ENCODE measurements at regions not wholly inside any gene's neighbourhood (a gene's known extent, or its start where the extent isn't known, plus 50 kb on each side); places are given as distances from the start of the nearest gene placed in this dataset.
A peak's percentile ranks its signal among the peaks of the same experiment; 100 is the strongest.

DNA sequence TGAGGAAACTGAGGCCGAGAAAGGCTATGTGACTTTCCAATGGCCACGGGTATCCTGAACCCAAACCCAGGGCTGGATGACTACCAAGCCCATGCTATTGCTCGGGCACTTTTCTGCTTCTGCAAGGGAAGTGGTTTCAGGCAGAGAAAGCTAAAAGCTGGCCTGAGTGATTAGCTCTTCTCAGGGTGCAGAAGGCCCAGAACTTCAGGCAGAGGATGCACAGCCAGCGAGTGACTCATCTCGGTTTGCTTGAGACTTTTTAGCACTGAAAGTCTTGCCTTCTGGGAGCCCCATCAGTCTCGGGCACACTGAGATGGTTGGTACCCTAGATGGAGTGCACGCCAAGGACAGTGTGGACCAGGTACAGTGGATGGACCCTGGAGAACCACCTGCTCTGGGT, 129.5 kb upstream of the SDK2 start:
- Histone ChIP-seq H3K27me3 (ENCODE audit: control insufficient read depth in 1 of 2, insufficient read depth in 2 of 2, low read length in 2 of 2) (no peaks in the 10 kb centered on the region), H3K36me3 (ENCODE audit: insufficient read depth, low read length) (no peaks in the 10 kb centered on the region), H3K4me3 (ENCODE audit: low read length) (no peak overlapping the region), H3K4me1 (ENCODE audit: insufficient read depth, low read length) (no peaks in the 10 kb centered on the region), H3K9me3 (ENCODE audit: control insufficient read depth in 1 of 2, insufficient read depth in 1 of 2, low read length in 2 of 2) (peaks cover 0 to 4% of the 10 kb centered on the region in 2 experiments), H3K27ac (ENCODE audit: low read depth in 1 of 2, low read length in 2 of 2) (no peak overlapping the region)
- Mint-ChIP-seq H3K36me3 (ENCODE audit: low read depth) (no peaks in the 10 kb centered on the region), H3K27me3 (no peaks in the 10 kb centered on the region), H3K4me3 (no peak overlapping the region), H3K9me3 (no peaks in the 10 kb centered on the region), H3K4me1 (ENCODE audit: low read depth) (no peaks in the 10 kb centered on the region), H3K27ac (no peak overlapping the region)
- TF ChIP-seq, protein P1, sequence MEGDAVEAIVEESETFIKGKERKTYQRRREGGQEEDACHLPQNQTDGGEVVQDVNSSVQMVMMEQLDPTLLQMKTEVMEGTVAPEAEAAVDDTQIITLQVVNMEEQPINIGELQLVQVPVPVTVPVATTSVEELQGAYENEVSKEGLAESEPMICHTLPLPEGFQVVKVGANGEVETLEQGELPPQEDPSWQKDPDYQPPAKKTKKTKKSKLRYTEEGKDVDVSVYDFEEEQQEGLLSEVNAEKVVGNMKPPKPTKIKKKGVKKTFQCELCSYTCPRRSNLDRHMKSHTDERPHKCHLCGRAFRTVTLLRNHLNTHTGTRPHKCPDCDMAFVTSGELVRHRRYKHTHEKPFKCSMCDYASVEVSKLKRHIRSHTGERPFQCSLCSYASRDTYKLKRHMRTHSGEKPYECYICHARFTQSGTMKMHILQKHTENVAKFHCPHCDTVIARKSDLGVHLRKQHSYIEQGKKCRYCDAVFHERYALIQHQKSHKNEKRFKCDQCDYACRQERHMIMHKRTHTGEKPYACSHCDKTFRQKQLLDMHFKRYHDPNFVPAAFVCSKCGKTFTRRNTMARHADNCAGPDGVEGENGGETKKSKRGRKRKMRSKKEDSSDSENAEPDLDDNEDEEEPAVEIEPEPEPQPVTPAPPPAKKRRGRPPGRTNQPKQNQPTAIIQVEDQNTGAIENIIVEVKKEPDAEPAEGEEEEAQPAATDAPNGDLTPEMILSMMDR (IDR thresholded peaks at IDR 0.05), result no peak
- ChIA-PET POLR2A (no interaction called here), CTCF (no interaction called here)
- peak in 1 of 14 experiments; percentile 17 for DNase-seq
- ATAC-seq (ENCODE audit: poor library complexity), result no peak
- intact Hi-C loops (cut with DNase I, micrococcal nuclease), result no loop called here

DNA sequence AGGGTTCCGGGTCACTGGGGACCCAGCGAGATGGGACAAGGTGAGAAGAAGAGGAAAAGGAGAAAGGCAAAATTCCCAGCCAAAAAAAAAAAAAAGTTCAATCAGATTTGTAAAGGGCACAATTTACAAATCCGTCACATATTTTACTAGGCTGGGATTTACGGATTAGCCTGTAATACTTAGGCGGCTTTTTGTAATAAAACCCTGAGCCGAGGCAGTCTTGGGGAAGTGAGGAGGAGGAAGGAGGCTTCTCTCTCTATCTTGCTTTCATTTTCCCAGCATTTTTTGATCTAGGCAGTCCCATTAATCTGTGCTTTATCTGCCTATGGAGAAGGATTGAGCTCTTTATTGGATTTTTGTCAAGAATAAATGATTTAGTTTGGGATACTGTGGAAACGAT, 130.6 kb upstream of the SDK2 start:
- ATAC-seq (ENCODE audit: poor library complexity) (no peak), DNase-seq (no peak)
- no peaks in the 10 kb centered on the region for H3K4me1 Mint-ChIP-seq (ENCODE audit: low read depth)
- no peaks in the 10 kb centered on the region for H3K27me3 ChIP-seq (ENCODE audit: control insufficient read depth in 1 of 2, insufficient read depth in 2 of 2, low read length in 2 of 2)
- H3K27ac Mint-ChIP-seq, result no peak overlapping the region
- peaks cover 0 to 4% of the 10 kb centered on the region in 2 experiments for H3K9me3 ChIP-seq (ENCODE audit: control insufficient read depth in 1 of 2, insufficient read depth in 1 of 2, low read length in 2 of 2)
- no peaks in the 10 kb centered on the region for H3K27me3 Mint-ChIP-seq
- H3K9me3 Mint-ChIP-seq, result no peaks in the 10 kb centered on the region
- TF ChIP-seq, protein P1 (IDR thresholded peaks at IDR 0.05), result no peak
- H3K4me3 ChIP-seq (ENCODE audit: low read length), result no peak overlapping the region
- no peak overlapping the region for H3K27ac ChIP-seq (ENCODE audit: low read depth in 1 of 2, low read length in 2 of 2)
- no peaks in the 10 kb centered on the region for H3K36me3 Mint-ChIP-seq (ENCODE audit: low read depth)
- H3K36me3 ChIP-seq (ENCODE audit: insufficient read depth, low read length), result no peaks in the 10 kb centered on the region
- ChIA-PET CTCF (no interaction called here), POLR2A (no interaction called here)
- no peaks in the 10 kb centered on the region for H3K4me1 ChIP-seq (ENCODE audit: insufficient read depth, low read length)
- H3K4me3 Mint-ChIP-seq, result no peak overlapping the region
- intact Hi-C loops (cut with DNase I, micrococcal nuclease), result no loop called here

DNA sequence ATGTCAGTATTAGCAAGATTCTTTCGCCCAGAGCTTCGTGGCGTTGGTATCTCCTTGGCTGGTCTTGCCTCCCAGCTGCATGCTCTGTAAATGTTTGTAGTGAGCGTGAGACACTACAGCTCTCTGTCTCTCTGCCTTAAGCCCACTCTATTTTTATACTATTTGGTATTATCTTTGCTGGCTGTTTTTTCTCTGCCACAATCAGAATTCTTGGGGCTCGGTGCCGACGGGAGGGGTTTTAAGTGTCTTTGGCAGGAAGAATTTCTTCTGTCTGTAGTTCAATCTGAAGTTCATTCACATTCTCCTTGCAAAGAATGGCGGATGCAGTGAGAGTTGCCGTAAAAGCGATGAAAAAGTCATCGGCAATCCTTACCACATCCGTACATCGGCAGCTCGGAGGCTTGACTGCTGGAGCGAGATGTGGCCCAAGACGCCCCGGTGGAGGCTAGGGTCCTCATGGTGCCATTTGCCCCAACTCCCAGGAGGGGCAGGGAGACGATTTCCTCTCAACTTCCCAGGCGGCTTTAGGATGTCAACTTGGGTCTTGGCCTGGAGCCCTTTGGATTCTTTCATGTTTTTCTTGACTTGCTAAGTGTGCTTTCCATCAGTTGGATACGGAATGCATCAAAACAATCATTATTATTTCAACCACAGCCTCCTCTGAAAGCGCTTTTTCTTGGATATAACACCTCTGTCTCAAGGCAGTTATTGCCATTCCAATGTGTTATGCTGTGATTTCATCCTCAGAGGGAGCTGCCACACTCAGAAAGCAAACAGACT, 132.3 kb upstream of the SDK2 start:
- Histone ChIP-seq H3K36me3 (ENCODE audit: insufficient read depth, low read length) (no peaks in the 10 kb centered on the region), H3K9me3 (ENCODE audit: control insufficient read depth in 1 of 2, insufficient read depth in 1 of 2, low read length in 2 of 2) (peaks cover 0 to 4% of the 10 kb centered on the region in 2 experiments), H3K4me1 (ENCODE audit: insufficient read depth, low read length) (no peaks in the 10 kb centered on the region), H3K27ac (ENCODE audit: low read depth in 1 of 2, low read length in 2 of 2) (no peak overlapping the region), H3K4me3 (ENCODE audit: low read length) (no peak overlapping the region), H3K27me3 (ENCODE audit: control insufficient read depth in 1 of 2, insufficient read depth in 2 of 2, low read length in 2 of 2) (no peaks in the 10 kb centered on the region)
- no peak for DNase-seq
- H3K27ac Mint-ChIP-seq, result no peak overlapping the region
- intact Hi-C loops (cut with DNase I, micrococcal nuclease), result no loop called here
- H3K4me3 Mint-ChIP-seq, result no peak overlapping the region
- ChIA-PET CTCF (no interaction called here), POLR2A (no interaction called here)
- H3K4me1 Mint-ChIP-seq (ENCODE audit: low read depth), result peaks cover under 1% of the 10 kb centered on the region
- TF ChIP-seq, protein P1 (IDR thresholded peaks at IDR 0.05), result no peak
- no peaks in the 10 kb centered on the region for H3K27me3 Mint-ChIP-seq
- no peaks in the 10 kb centered on the region for H3K9me3 Mint-ChIP-seq
- H3K36me3 Mint-ChIP-seq (ENCODE audit: low read depth), result no peaks in the 10 kb centered on the region
- ATAC-seq (ENCODE audit: poor library complexity), result no peak

Measured in CD4-positive, alpha-beta T cell (primary cell).